ENCODE measurements at regions not wholly inside any gene's neighbourhood (a gene's known extent, or its start where the extent isn't known, plus 50 kb on each side); places are given as distances from the start of the nearest gene placed in this dataset.

DNA sequence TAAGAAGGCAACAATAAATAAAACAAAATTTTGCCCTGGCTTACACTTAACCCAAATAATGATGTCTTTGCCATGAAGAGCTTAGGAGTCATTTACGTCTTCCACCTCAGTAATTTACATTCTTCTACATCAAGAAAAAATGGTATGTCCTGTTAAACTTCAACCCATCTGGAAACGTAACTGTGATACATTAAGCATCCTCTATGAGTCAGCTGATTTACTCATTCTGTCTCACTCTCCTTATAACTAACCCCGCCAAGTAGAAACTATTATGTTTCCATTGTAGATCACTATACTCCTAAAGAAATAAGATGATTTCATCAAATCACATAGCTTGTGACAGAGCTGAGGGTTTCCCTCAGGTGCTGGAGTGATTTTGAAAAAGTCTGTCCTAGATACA lies 330.7 kb downstream of the CDC14C start:
- TF ChIP-seq, protein P1, sequence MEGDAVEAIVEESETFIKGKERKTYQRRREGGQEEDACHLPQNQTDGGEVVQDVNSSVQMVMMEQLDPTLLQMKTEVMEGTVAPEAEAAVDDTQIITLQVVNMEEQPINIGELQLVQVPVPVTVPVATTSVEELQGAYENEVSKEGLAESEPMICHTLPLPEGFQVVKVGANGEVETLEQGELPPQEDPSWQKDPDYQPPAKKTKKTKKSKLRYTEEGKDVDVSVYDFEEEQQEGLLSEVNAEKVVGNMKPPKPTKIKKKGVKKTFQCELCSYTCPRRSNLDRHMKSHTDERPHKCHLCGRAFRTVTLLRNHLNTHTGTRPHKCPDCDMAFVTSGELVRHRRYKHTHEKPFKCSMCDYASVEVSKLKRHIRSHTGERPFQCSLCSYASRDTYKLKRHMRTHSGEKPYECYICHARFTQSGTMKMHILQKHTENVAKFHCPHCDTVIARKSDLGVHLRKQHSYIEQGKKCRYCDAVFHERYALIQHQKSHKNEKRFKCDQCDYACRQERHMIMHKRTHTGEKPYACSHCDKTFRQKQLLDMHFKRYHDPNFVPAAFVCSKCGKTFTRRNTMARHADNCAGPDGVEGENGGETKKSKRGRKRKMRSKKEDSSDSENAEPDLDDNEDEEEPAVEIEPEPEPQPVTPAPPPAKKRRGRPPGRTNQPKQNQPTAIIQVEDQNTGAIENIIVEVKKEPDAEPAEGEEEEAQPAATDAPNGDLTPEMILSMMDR (IDR thresholded peaks at IDR 0.05): no peak
- TF ChIP-seq POLR2A (IDR thresholded peaks at IDR 0.05): no peak
